Upper lobe of left lung (tissue), 4 donors: ENCODE measurements at regions not wholly inside any gene's neighbourhood (a gene's known extent, or its start where the extent isn't known, plus 50 kb on each side); places are given as distances from the start of the nearest gene placed in this dataset.

ENCODE experiments used
- CTCF ChIP-seq, 6 experiments: fragments of 450-650 bp in 4 of 6; fragments of 200-600 bp in 2 of 6; sonication (generic) in 2 of 6; IDR thresholded peaks; one replicate each; pipeline ENCODE4 v1.5.1; 2016 to 2019; ENCODE audit warnings: antibody characterized with exemption in 6 of 6
- EP300 ChIP-seq, 4 donors: sonication (generic); formaldehyde crosslinking; IDR thresholded peaks; one replicate each; pipeline ENCODE4 v1.5.1; 2017; ENCODE audit warnings: antibody characterized with exemption in 4 of 4, control low read depth in 2 of 4
- POLR2A ChIP-seq, 4 donors: fragments of 450-650 bp; IDR thresholded peaks; one replicate each; pipeline ENCODE4 v1.5.1; 2016 to 2017; ENCODE audit warnings: antibody characterized with exemption in 4 of 4, mild to moderate bottlenecking in 2 of 4
- POLR2AphosphoS5 ChIP-seq, 2 donors: sonication (generic); formaldehyde crosslinking; IDR thresholded peaks; one replicate each; pipeline ENCODE4 v1.5.1; 2017; ENCODE audit warnings: antibody characterized with exemption in 2 of 2

GRCh38 chr11:42849362-42849761 lies 462.4 kb upstream of the API5 start:
- no peak for TF ChIP-seq CTCF (IDR thresholded peaks at IDR 0.05)
- TF ChIP-seq POLR2AphosphoS5 (IDR thresholded peaks at IDR 0.05) = no peak
- TF ChIP-seq EP300 (IDR thresholded peaks at IDR 0.05) = no peak
- no peak for TF ChIP-seq POLR2A (IDR thresholded peaks at IDR 0.05)
